ENCODE measurements at regions not wholly inside any gene's neighbourhood (a gene's known extent, or its start where the extent isn't known, plus 50 kb on each side); places are given as distances from the start of the nearest gene placed in this dataset.

DNA sequence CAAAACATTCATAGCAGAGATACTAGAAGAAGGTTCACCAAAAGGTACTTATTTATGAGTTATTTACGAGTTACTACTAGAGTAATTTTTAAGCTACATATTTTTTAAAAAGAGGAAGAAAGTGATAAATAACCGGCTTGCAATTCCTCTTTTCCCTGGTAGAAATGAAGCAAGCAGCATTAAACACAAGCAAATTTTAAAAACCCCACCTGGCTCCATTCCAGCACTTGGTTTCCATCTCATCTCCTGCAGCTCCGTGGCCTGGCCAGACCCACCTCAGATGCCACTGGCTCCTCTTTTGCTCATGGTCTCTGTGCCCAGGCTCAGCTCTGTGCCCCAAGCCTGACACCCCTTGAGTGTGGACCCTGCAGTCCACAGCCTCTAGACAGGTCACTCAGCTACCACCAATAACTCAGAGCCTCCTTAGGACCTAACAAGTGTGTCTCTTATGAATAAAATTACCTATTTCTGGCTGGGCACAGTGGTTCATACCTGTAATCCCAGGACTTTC, 479.5 kb downstream of the TNS3 start:
- Histone ChIP-seq H3K36me3 (ENCODE audit: control insufficient read depth, insufficient read depth, low read length, severe bottlenecking) (no peaks in the 10 kb centered on the region), H3K9ac (ENCODE audit: low read length) (no peak overlapping the region), H3K4me3 (ENCODE audit: low read length) (no peak overlapping the region), H3K27me3 (replicated peaks; ENCODE audit: control insufficient read depth, insufficient read depth, low read length) (no peaks in the 10 kb centered on the region), H3K4me1 (ENCODE audit: control insufficient read depth, insufficient read depth, low read length) (no peaks in the 10 kb centered on the region), H3K9me3 (ENCODE audit: control insufficient read depth, low read length) (no peaks in the 10 kb centered on the region)
- no peak for DNase-seq (ENCODE audit: low read depth)

DNA sequence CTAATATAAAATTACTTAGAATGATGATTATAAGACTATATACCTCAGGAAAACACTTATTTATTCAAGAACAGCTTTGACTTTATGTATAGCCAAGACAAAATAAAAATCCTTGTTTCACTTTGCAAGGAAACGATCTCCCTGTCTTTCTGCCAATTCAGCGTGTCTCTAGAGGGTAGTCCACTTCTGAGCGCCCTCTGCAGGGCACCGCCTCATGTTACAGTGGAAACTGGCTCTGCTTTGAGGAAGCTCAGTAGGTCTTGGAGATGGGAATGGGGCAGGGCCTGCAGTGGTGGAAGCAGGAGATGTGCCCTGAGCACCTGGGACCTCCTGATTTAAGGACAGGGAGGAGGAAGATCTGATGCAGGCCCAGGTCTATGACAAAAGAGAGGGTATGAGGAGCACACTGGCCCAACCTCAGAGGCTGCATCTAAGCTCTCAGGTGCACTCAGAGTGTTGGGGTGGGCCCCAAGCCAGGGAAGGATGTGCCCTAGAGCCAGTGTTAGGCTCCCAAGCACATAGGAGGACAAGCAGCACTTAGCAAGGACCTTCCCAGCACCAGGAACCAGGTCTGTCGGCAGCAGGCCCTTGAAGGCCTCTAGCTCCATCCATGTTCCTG, 481.0 kb downstream of the TNS3 start:
- H3K4me3 ChIP-seq (ENCODE audit: low read length): peak overlapping the region; percentile 17
- peak; percentile 53 for DNase-seq (ENCODE audit: low read depth)
- H3K27me3 ChIP-seq (replicated peaks; ENCODE audit: control insufficient read depth, insufficient read depth, low read length): no peaks in the 10 kb centered on the region
- no peaks in the 10 kb centered on the region for H3K9me3 ChIP-seq (ENCODE audit: control insufficient read depth, low read length)
- H3K9ac ChIP-seq (ENCODE audit: low read length): peak overlapping the region; percentile 6
- H3K36me3 ChIP-seq (ENCODE audit: control insufficient read depth, insufficient read depth, low read length, severe bottlenecking): no peaks in the 10 kb centered on the region
- H3K4me1 ChIP-seq (ENCODE audit: control insufficient read depth, insufficient read depth, low read length): no peaks in the 10 kb centered on the region

DNA sequence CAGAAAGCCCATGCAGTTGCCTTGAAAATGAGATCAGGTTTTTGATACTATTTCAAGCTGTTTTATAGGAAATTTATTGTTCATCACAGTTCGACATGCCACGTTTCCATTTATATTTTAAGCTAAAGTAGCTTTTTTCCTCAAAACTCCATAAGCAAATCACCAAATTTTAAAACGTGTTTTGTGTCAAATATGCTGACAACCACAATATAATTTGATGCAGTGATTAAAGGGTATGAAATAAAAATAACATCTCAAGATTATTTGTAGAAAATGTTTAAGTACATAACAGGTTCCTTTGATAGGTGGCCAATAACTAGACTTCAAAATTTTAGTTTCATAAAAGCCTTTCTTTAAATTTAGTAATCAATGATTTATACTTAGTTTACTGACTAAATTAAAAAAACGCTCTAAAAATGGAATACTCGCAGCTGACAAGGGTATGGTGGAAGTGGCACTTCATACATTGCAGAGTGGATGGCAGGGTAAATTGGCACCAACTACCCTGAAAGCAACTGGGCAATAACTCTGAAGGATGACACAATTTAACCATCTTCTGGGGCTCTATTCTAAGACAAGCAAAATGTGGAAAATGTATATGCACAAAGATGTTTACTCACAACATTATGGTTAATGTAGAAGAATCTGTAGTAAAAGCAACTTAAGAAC, 481.6 kb downstream of the TNS3 start:
- H3K27me3 ChIP-seq (replicated peaks; ENCODE audit: control insufficient read depth, insufficient read depth, low read length): no peaks in the 10 kb centered on the region
- H3K36me3 ChIP-seq (ENCODE audit: control insufficient read depth, insufficient read depth, low read length, severe bottlenecking): no peaks in the 10 kb centered on the region
- peak overlapping the region; percentile 6 for H3K9ac ChIP-seq (ENCODE audit: low read length)
- DNase-seq (ENCODE audit: low read depth): no peak
- peak overlapping the region; percentile 17 for H3K4me3 ChIP-seq (ENCODE audit: low read length)
- H3K4me1 ChIP-seq (ENCODE audit: control insufficient read depth, insufficient read depth, low read length): no peaks in the 10 kb centered on the region
- no peaks in the 10 kb centered on the region for H3K9me3 ChIP-seq (ENCODE audit: control insufficient read depth, low read length)

DNA sequence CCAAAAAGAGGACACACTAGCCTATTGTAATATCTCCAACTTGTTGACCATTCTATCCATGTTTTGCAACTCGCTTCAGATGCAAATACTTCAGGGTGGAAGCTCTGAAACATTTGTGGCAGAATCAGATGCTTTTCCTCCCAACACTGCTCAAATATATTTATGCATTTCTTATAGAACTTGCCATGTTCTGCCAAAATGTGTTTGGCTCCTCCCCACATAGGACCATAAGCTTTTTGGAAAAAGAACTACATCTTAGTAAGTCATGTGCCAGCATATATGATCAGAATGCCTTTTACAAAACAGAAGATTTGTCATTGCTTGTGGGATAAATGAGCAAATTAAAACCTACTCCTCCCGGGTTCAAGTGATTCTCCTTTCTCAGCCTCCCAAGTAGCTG, 484.5 kb downstream of the TNS3 start:
- Histone ChIP-seq H3K9ac (ENCODE audit: low read length) (no peak overlapping the region), H3K4me1 (ENCODE audit: control insufficient read depth, insufficient read depth, low read length) (peaks cover 12% of the 10 kb centered on the region), H3K36me3 (ENCODE audit: control insufficient read depth, insufficient read depth, low read length, severe bottlenecking) (no peaks in the 10 kb centered on the region), H3K9me3 (ENCODE audit: control insufficient read depth, low read length) (no peaks in the 10 kb centered on the region), H3K27me3 (replicated peaks; ENCODE audit: control insufficient read depth, insufficient read depth, low read length) (no peaks in the 10 kb centered on the region), H3K4me3 (ENCODE audit: low read length) (no peak overlapping the region)
- no peak for DNase-seq (ENCODE audit: low read depth)

DNA sequence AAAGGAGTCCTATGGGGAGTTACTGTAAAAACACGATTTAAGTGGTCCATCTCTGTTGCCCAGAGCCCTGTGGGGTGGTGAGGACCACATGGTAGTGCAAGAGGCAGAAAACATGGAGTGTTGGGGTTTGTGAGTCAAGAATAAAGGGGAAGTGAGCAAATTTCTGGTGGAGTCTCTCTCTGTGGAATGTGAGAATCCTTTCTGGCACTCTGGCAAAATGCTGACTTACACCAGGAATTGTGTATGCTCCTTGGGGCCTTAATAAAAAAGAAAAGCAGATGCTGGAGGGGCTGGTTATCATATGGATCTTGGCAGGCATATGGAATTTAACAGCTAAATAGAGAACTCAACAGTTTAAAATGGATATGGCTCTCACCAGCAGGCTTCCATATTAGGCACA, 486.0 kb downstream of the TNS3 start:
- H3K36me3 ChIP-seq (ENCODE audit: control insufficient read depth, insufficient read depth, low read length, severe bottlenecking): no peaks in the 10 kb centered on the region
- no peaks in the 10 kb centered on the region for H3K9me3 ChIP-seq (ENCODE audit: control insufficient read depth, low read length)
- no peak overlapping the region for H3K9ac ChIP-seq (ENCODE audit: low read length)
- H3K4me3 ChIP-seq (ENCODE audit: low read length): no peak overlapping the region
- no peaks in the 10 kb centered on the region for H3K27me3 ChIP-seq (replicated peaks; ENCODE audit: control insufficient read depth, insufficient read depth, low read length)
- peaks cover 18% of the 10 kb centered on the region for H3K4me1 ChIP-seq (ENCODE audit: control insufficient read depth, insufficient read depth, low read length)
- DNase-seq (ENCODE audit: low read depth): no peak

DNA sequence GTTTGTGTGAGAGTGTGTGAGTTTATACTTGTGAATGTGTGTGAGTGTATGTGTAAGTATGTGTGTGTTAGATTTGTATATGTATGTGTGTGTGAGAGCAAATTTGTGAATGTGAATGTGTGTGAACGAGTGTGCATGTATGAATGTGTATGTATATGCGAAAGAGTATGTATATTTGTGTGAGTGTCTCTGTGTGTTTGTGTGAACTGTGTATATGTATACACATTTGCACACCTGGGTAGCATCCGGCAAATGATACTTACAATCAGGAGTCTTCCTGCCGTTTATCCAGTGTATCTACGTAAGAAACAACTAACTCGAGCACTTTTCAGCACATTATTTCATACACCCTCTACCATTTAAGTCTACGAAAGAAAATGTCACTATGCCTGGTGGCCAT, 487.4 kb downstream of the TNS3 start:
- Histone ChIP-seq H3K4me3 (ENCODE audit: low read length) (no peak overlapping the region), H3K27me3 (replicated peaks; ENCODE audit: control insufficient read depth, insufficient read depth, low read length) (no peaks in the 10 kb centered on the region), H3K9ac (ENCODE audit: low read length) (no peak overlapping the region), H3K36me3 (ENCODE audit: control insufficient read depth, insufficient read depth, low read length, severe bottlenecking) (no peaks in the 10 kb centered on the region), H3K4me1 (ENCODE audit: control insufficient read depth, insufficient read depth, low read length) (peaks cover 22% of the 10 kb centered on the region), H3K9me3 (ENCODE audit: control insufficient read depth, low read length) (no peaks in the 10 kb centered on the region)
- no peak for DNase-seq (ENCODE audit: low read depth)

DNA sequence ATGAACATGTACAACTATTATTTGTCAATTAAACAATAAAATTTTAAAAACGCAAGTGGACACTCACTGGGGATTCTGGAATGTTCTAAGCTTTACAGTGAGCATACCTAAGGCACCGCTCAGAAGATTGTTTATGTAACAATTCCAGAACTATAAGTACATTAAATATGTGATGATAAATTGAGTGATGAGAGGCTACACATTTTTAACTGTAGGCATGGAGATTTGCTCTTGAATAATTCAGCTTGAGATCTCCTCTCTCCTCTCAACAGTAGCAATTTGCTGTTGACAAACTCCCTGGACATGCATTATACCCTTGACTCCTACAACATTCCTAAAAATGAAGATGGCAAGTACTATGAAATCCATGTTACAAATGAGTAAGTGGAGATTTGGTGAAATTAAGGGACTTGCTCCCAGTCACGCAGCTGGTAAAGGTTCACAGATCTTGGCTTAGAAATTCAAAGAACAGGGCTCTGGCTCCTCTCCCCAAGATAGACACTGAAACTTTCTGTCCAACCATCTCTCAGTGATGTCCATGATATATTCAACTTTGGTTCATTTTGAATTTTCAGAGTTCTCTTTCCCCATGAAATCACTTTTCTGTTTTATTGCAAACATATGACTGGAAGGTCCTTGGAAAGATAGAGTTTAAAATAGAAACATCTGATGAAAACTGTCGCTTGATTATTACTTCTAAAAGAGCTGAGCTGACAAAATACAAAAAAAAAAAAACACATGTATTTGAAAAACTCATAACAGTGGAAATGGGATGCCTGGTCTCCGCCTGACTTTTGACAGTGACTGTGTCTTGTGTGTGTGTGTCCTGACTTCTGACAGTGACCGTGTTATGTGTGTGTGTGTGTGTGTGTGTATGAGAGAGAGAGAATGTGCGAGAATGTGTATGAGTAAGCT, 488.3 kb downstream of the TNS3 start:
- no peaks in the 10 kb centered on the region for H3K9me3 ChIP-seq (ENCODE audit: control insufficient read depth, low read length)
- H3K36me3 ChIP-seq (ENCODE audit: control insufficient read depth, insufficient read depth, low read length, severe bottlenecking): no peaks in the 10 kb centered on the region
- no peak overlapping the region for H3K9ac ChIP-seq (ENCODE audit: low read length)
- H3K4me1 ChIP-seq (ENCODE audit: control insufficient read depth, insufficient read depth, low read length): peaks cover 24% of the 10 kb centered on the region
- no peak overlapping the region for H3K4me3 ChIP-seq (ENCODE audit: low read length)
- DNase-seq (ENCODE audit: low read depth): peak; percentile 28
- H3K27me3 ChIP-seq (replicated peaks; ENCODE audit: control insufficient read depth, insufficient read depth, low read length): no peaks in the 10 kb centered on the region

DNA sequence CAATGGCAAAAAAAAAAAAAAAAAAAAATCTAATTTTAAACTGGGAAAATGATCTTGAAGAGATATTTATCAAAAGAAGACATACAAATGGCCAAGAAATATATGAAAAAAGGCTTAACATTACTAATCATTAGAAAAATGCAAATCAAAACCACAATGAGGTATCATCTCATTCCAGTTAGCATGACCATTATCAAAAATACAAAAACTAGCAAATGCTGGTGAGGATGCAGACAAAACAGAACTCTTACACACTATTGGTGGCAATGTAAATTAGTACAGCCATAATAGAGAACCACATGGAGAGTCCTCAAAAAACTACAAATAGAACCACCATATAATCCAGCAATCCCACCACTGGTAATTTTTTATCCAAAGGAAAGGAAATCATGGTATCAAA, 489.6 kb downstream of the TNS3 start:
- no peaks in the 10 kb centered on the region for H3K36me3 ChIP-seq (ENCODE audit: control insufficient read depth, insufficient read depth, low read length, severe bottlenecking)
- peaks cover 34% of the 10 kb centered on the region for H3K4me1 ChIP-seq (ENCODE audit: control insufficient read depth, insufficient read depth, low read length)
- no peak overlapping the region for H3K9ac ChIP-seq (ENCODE audit: low read length)
- no peaks in the 10 kb centered on the region for H3K27me3 ChIP-seq (replicated peaks; ENCODE audit: control insufficient read depth, insufficient read depth, low read length)
- H3K4me3 ChIP-seq (ENCODE audit: low read length): no peak overlapping the region
- H3K9me3 ChIP-seq (ENCODE audit: control insufficient read depth, low read length): no peaks in the 10 kb centered on the region
- DNase-seq (ENCODE audit: low read depth): no peak

DNA sequence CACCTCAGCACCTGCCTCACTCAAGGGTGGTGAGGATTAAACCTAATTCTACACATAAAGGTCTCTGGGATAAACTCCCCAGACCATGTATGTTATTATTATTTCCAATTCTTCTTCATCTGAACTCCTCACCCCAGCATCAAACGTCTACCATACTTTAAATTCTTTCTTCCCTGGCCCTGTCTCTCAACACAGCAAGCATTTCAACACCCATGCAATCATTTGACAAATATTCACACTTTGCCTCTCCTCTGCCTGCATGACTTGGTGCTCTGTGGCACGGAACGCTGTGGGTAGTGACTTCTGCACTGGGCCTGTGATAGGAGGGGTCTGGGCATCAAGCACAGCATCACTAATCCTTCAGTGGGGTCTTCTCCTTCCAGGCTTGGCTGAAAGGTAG, 490.8 kb downstream of the TNS3 start:
- no peaks in the 10 kb centered on the region for H3K27me3 ChIP-seq (replicated peaks; ENCODE audit: control insufficient read depth, insufficient read depth, low read length)
- H3K4me3 ChIP-seq (ENCODE audit: low read length): no peak overlapping the region
- peaks cover 34% of the 10 kb centered on the region for H3K4me1 ChIP-seq (ENCODE audit: control insufficient read depth, insufficient read depth, low read length)
- H3K9me3 ChIP-seq (ENCODE audit: control insufficient read depth, low read length): no peaks in the 10 kb centered on the region
- H3K36me3 ChIP-seq (ENCODE audit: control insufficient read depth, insufficient read depth, low read length, severe bottlenecking): no peaks in the 10 kb centered on the region
- H3K9ac ChIP-seq (ENCODE audit: low read length): no peak overlapping the region
- peak; percentile 48 for DNase-seq (ENCODE audit: low read depth)

DNA sequence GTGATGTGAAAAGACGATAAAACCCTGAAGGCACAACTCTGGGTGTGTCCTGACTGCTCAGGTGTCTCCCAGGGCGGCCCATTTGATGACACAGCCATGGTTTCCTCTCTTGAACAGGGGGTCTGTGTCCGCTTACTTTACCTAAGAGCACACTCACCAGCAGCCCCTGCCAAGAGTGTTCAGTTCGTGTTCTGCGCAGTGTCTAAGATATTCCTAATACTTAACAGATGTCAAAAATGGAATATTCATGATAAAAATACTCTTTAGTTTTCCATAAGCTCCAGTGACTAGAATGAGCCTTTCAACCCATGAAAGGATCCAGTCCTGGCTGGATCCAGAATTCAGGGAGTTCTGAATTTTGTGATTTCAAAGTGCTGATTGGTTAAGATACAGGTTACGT, 492.4 kb downstream of the TNS3 start:
- Histone ChIP-seq H3K4me1 (ENCODE audit: control insufficient read depth, insufficient read depth, low read length) (peaks cover 37% of the 10 kb centered on the region), H3K36me3 (ENCODE audit: control insufficient read depth, insufficient read depth, low read length, severe bottlenecking) (no peaks in the 10 kb centered on the region), H3K9ac (ENCODE audit: low read length) (no peak overlapping the region), H3K27me3 (replicated peaks; ENCODE audit: control insufficient read depth, insufficient read depth, low read length) (no peaks in the 10 kb centered on the region), H3K9me3 (ENCODE audit: control insufficient read depth, low read length) (no peaks in the 10 kb centered on the region), H3K4me3 (ENCODE audit: low read length) (no peak overlapping the region)
- DNase-seq (ENCODE audit: low read depth): no peak

DNA sequence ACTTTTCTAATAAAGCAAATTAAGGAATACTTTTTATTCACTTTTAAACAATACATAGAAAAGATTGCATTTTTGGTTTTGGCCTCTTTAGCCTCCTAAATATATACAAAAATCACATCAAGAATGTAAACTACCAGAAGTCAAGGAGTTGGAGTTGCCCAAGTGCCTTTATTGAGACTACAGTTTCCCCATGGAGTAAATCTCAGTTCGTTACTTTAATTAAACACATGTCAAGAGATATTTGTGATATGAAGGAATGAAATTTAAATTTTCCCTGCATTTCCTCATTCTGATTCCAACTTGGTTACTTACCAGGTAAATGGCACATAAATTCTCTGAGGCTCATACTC, 492.9 kb downstream of the TNS3 start:
- peaks cover 37% of the 10 kb centered on the region for H3K4me1 ChIP-seq (ENCODE audit: control insufficient read depth, insufficient read depth, low read length)
- no peaks in the 10 kb centered on the region for H3K27me3 ChIP-seq (replicated peaks; ENCODE audit: control insufficient read depth, insufficient read depth, low read length)
- peak overlapping the region; percentile 41 for H3K9ac ChIP-seq (ENCODE audit: low read length)

More for the DNA sequence above, 492.9 kb downstream of the TNS3 start:
- Histone ChIP-seq H3K9me3 (ENCODE audit: control insufficient read depth, low read length) (no peaks in the 10 kb centered on the region), H3K4me3 (ENCODE audit: low read length) (no peak overlapping the region), H3K36me3 (ENCODE audit: control insufficient read depth, insufficient read depth, low read length, severe bottlenecking) (no peaks in the 10 kb centered on the region)
- DNase-seq (ENCODE audit: low read depth): no peak
